GM12878 (cell line): ENCODE measurements at regions not wholly inside any gene's neighbourhood (a gene's known extent, or its start where the extent isn't known, plus 50 kb on each side); places are given as distances from the start of the nearest gene placed in this dataset.

ENCODE experiments used
- ATAC-seq: fragments of 200-7000 bp; cut with Tn5 transposase; 3 replicates; pipeline ENCODE4 v1.9.1; 2020; ENCODE audit warnings: mild to moderate bottlenecking, moderate library complexity
- BruUV-seq: library from RNA; stranded (reverse); fragments of 400-500 nt; replicated peaks from 2 replicates; lab custom pipeline; 2021; lab: Mats Ljungman, UMichigan
- CTCF ChIA-PET: fragments of 300-600 bp; sonication (Branson Sonifier 250); formaldehyde crosslinking; extraction: SDS; loops from one replicate; lab custom pipeline; 2021; ENCODE audit warnings: inconsistent platforms; lab: Yijun Ruan, JAX
- POLR2A ChIA-PET: fragments of 350-600 bp; formaldehyde crosslinking; extraction: SDS; loops from one replicate; lab custom pipeline; 2021; ENCODE audit warnings: inconsistent platforms; lab: Charles Lee
- RAD21 ChIA-PET: fragments of 300-600 bp; sonication (Branson Sonifier 250); formaldehyde crosslinking; loops from one replicate; lab custom pipeline; 2023; ENCODE audit warnings: antibody characterized with exemption; ENCODE audit not compliant: unreplicated experiment; lab: Charles Lee
- SMC1A ChIA-PET: fragments of 300-600 bp; sonication (Branson Sonifier 250); formaldehyde crosslinking; loops from one replicate; lab custom pipeline; 2023; ENCODE audit not compliant: unreplicated experiment, uncharacterized antibody; lab: Charles Lee
- DNase-seq: peaks from one replicate; pipeline ENCODE4 v3.0.0-alpha.2; 2011; ENCODE audit warnings: low read depth, low spot score
- FAIRE-seq: peaks from 3 replicates; lab custom pipeline; 2011; peaks lifted over from hg19 to GRCh38; lab: Jason Lieb, UNC
- H2AFZ ChIP-seq: 2 replicates; pipeline ENCODE4 v1.6.0; 2011; ENCODE audit warnings: low read depth, low read length, control low read depth; ENCODE audit not compliant: control insufficient read depth
- H3K27ac ChIP-seq: 2 replicates; pipeline ENCODE4 v1.5.1; 2011; ENCODE audit warnings: control low read depth; ENCODE audit not compliant: control insufficient read depth, insufficient read depth
- H3K27me3 ChIP-seq, 2 experiments: replicated peaks in 1 of 2; 2 replicates each; pipeline versions ENCODE4 v1.6.0 to v1.6.1; 2011; ENCODE audit warnings: low read length in 1 of 2; ENCODE audit not compliant: control insufficient read depth in 2 of 2, insufficient read depth in 2 of 2
- H3K36me3 ChIP-seq, 2 experiments: 2 replicates each; pipeline ENCODE4 v1.5.1; 2011; ENCODE audit warnings: low read length in 1 of 2; ENCODE audit not compliant: control insufficient read depth in 2 of 2, insufficient read depth in 2 of 2
- H3K4me1 ChIP-seq: 2 replicates; pipeline ENCODE4 v1.6.1; 2011; ENCODE audit warnings: mild to moderate bottlenecking, low read length, moderate library complexity, mixed read lengths; ENCODE audit not compliant: control insufficient read depth, insufficient read depth
- H3K4me2 ChIP-seq: 2 replicates; pipeline ENCODE4 v1.6.0; 2011; ENCODE audit warnings: control low read depth; ENCODE audit not compliant: control insufficient read depth, insufficient read depth
- H3K4me3 ChIP-seq: fragments of 200-600 bp; sonication (generic); 2 replicates; pipeline ENCODE4 v1.5.1; 2016
- H3K79me2 ChIP-seq: 2 replicates; pipeline ENCODE4 v1.6.0; 2011; ENCODE audit warnings: low read length; ENCODE audit not compliant: control insufficient read depth, insufficient read depth
- H3K9ac ChIP-seq: 2 replicates; pipeline ENCODE4 v1.8.0; 2011; ENCODE audit warnings: low read length, control low read depth, mixed read lengths; ENCODE audit not compliant: control insufficient read depth, insufficient read depth
- H3K9me3 ChIP-seq: replicated peaks from 3 replicates; pipeline ENCODE4 v1.5.1; 2011; ENCODE audit warnings: mild to moderate bottlenecking, low read length; ENCODE audit not compliant: control insufficient read depth, insufficient read depth
- H4K20me1 ChIP-seq: 2 replicates; pipeline ENCODE4 v1.6.0; 2011; ENCODE audit not compliant: control insufficient read depth, insufficient read depth
- BHLHE40 ChIP-seq, 2 experiments: fragments of 450-650 bp in 1 of 2; IDR thresholded peaks; 2 replicates each; pipeline ENCODE4 v1.6.1; 2011 to 2017; ENCODE audit warnings: low read depth in 2 of 2, borderline replicate concordance in 1 of 2, improper control_type of control experiment in 1 of 2, low read length in 1 of 2, mild to moderate bottlenecking in 1 of 2
- E2F8 ChIP-seq: fragments of 450-650 bp; IDR thresholded peaks from 2 replicates; pipeline ENCODE4 v1.6.1; 2018; ENCODE audit warnings: mild to moderate bottlenecking, low read depth, moderate library complexity; ENCODE audit not compliant: partially characterized antibody
- EP300 ChIP-seq, 2 experiments: fragments of 150-350 bp in 1 of 2; IDR thresholded peaks; 2 replicates each; pipeline ENCODE4 v1.6.1; 2011 to 2012; ENCODE audit warnings: low read depth in 2 of 2, low read length in 2 of 2, borderline replicate concordance in 1 of 2, improper control_type of control experiment in 1 of 2, inconsistent platforms in 1 of 2; ENCODE audit not compliant: control insufficient read depth in 1 of 2
- GABPA ChIP-seq: IDR thresholded peaks from 2 replicates; pipeline ENCODE4 v1.6.1; 2014; ENCODE audit warnings: antibody characterized with exemption, low read depth, mild to moderate bottlenecking, inconsistent platforms
- IKZF2 ChIP-seq, 2 experiments: fragments of 450-650 bp; IDR thresholded peaks; 2 replicates each; pipeline ENCODE4 v1.6.1; 2017; ENCODE audit warnings: mild to moderate bottlenecking in 2 of 2, moderate library complexity in 2 of 2
- MEF2B ChIP-seq: fragments of 450-650 bp; IDR thresholded peaks from 2 replicates; pipeline ENCODE4 v1.6.1; 2018; ENCODE audit warnings: mild to moderate bottlenecking, moderate library complexity; ENCODE audit not compliant: partially characterized antibody, poor library complexity, severe bottlenecking
- NFYA ChIP-seq: IDR thresholded peaks from 2 replicates; pipeline ENCODE4 v1.6.1; 2011; ENCODE audit warnings: low read depth, mild to moderate bottlenecking, low read length, improper control_type of control experiment, borderline replicate concordance
- NFYB ChIP-seq: IDR thresholded peaks from 2 replicates; pipeline ENCODE4 v1.6.1; 2011; ENCODE audit warnings: low read depth, mild to moderate bottlenecking, low read length, improper control_type of control experiment, moderate library complexity; ENCODE audit not compliant: insufficient read depth
- NR2C2 ChIP-seq: IDR thresholded peaks from 2 replicates; pipeline ENCODE4 v1.6.1; 2011; ENCODE audit warnings: borderline replicate concordance, low read depth; ENCODE audit not compliant: control insufficient read depth, insufficient read length
- RUNX3 ChIP-seq: IDR thresholded peaks from 2 replicates; pipeline ENCODE4 v1.6.1; 2012; ENCODE audit warnings: low read length, inconsistent platforms
- SREBF1 ChIP-seq: IDR thresholded peaks from 2 replicates; pipeline ENCODE4 v1.6.1; 2012; ENCODE audit warnings: mild to moderate bottlenecking, low read length
- STAT1 ChIP-seq: fragments of 450-650 bp; conservative IDR thresholded peaks from 2 replicates; pipeline ENCODE4 v1.6.1; 2014; ENCODE audit warnings: antibody characterized with exemption, mild to moderate bottlenecking
- TCF7 ChIP-seq: IDR thresholded peaks from 2 replicates; pipeline ENCODE4 v1.6.1; 2014; ENCODE audit warnings: antibody characterized with exemption, borderline replicate concordance
- ZSCAN29 ChIP-seq: fragments of 450-650 bp; IDR thresholded peaks from 2 replicates; pipeline ENCODE4 v1.6.1; 2017; ENCODE audit warnings: mild to moderate bottlenecking, moderate library complexity
- WGBS: methylation state at CpG from one replicate; pipeline ENCODE4 v1.1.6; 2016; ENCODE audit warnings: low lambda C conversion rate; ENCODE audit not compliant: insufficient replicate concordance, insufficient coverage; ENCODE audit errors: missing lambda C conversion rate; 5-methylcytosine and 5-hydroxymethylcytosine counted together
- in situ Hi-C: fragments of 300-500 bp; cut with MboI; formaldehyde crosslinking; loops from 9 replicates; pipeline ENCODE4 v1.14.3; 2018; ENCODE audit warnings: mixed read lengths
- intact Hi-C: fragments of 100-400 bp; cut with micrococcal nuclease; formaldehyde crosslinking; loops from one replicate; pipeline ENCODE4 v1.14.2; 2022; ENCODE audit not compliant: unreplicated experiment

GRCh38 chr1:185514311-185514710 is 197.3 kb upstream of the IVNS1ABP start (continued):
- no peak for TF ChIP-seq E2F8

- no peak overlapping the region for H3K27ac ChIP-seq
- no peak overlapping the region for H3K4me3 ChIP-seq
- WGBS: 37% methylated on average over 4 of the region's 4 CpGs
- H3K4me2 ChIP-seq: no peak overlapping the region
- no peaks in the 10 kb centered on the region for H3K79me2 ChIP-seq
- H3K9ac ChIP-seq: no peak overlapping the region
- H2AFZ ChIP-seq: no peak overlapping the region
- in situ Hi-C loops: no loop called here
- RAD21 ChIA-PET: no interaction called here
- ATAC-seq (no peak), DNase-seq (no peak)
- H3K27me3 ChIP-seq: no peaks in the 10 kb centered on the region
- H3K9me3 ChIP-seq: peaks cover 1% of the 10 kb centered on the region; the same call in 1 of the 3 replicates
- BruUV-seq: no TSS peak
- CTCF ChIA-PET: no interaction called here
- TF ChIP-seq ZSCAN29: no peak
- no peak for TF ChIP-seq EP300 (IDR thresholded peaks at IDR 0.05; ENCODE audit: borderline replicate concordance in 1 of 2, control insufficient read depth in 1 of 2, low read depth in 2 of 2, low read length in 2 of 2)
- TF ChIP-seq SREBF1: no peak
- no peak for TF ChIP-seq IKZF2 (IDR thresholded peaks at IDR 0.05)
- TF ChIP-seq STAT1: no peak
- no peak for TF ChIP-seq NFYA
- TF ChIP-seq RUNX3: no peak
- no peak for TF ChIP-seq MEF2B
- no peak for TF ChIP-seq GABPA
- no peak for TF ChIP-seq TCF7
- TF ChIP-seq BHLHE40 (IDR thresholded peaks at IDR 0.05; ENCODE audit: borderline replicate concordance in 1 of 2, low read depth in 2 of 2, low read length in 1 of 2): no peak
- TF ChIP-seq NR2C2: no peak
- no peak for TF ChIP-seq NFYB
- TF ChIP-seq, all 136 proteins: peak for 0
- Histone ChIP-seq H4K20me1 (no peaks in the 10 kb centered on the region), H3K4me1 (no peaks in the 10 kb centered on the region), H3K36me3 (no peaks in the 10 kb centered on the region)
- intact Hi-C loops: no loop called here
- SMC1A ChIA-PET: no interaction called here
- POLR2A ChIA-PET: no interaction called here
- no peak for FAIRE-seq
Measured at GRCh38 chr1:185512442-185512841, 195.4 kb upstream of the IVNS1ABP start.
